ENCODE measurements at regions not wholly inside any gene's neighbourhood (a gene's known extent, or its start where the extent isn't known, plus 50 kb on each side); places are given as distances from the start of the nearest gene placed in this dataset.

DNA sequence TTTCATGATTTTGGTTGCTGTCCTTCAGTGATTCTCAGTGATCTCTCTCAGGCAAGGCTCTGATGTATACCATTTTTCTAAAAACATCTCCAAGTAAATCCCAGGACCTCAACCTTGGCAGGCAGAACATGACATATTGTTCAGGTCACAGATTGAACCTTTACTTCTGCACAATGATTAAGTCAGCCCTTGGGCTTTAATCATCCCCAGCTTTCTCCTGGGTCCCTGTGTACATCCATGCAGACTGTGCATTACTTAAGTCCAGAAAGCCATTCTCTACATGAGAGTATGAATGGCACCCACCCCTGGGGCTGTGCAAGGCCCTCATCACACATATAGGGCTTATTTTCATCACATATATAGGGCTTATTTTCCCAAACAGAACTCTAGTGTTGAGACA is 58.7 kb upstream of the ADAMTS3 start:
- H3K4me3 Mint-ChIP-seq, result no peak overlapping the region
- H3K9me3 Mint-ChIP-seq, result peaks cover 16% of the 10 kb centered on the region
- H3K4me1 Mint-ChIP-seq, result no peaks in the 10 kb centered on the region
- no peaks in the 10 kb centered on the region for H3K27me3 Mint-ChIP-seq
- ATAC-seq (replicated peaks; ENCODE audit: extremely low read depth, poor library complexity, severe bottlenecking), result no peak
- H3K36me3 Mint-ChIP-seq (ENCODE audit: insufficient read depth), result peaks cover 2% of the 10 kb centered on the region
- DNase-seq (ENCODE audit: low spot score in 2 of 2), result no peak
- no peak overlapping the region for H3K27ac Mint-ChIP-seq (ENCODE audit: low read depth)

Data from central memory CD8-positive, alpha-beta T cell (primary cell).